GM21423 (cell line): ENCODE measurements at regions not wholly inside any gene's neighbourhood (a gene's known extent, or its start where the extent isn't known, plus 50 kb on each side); places are given as distances from the start of the nearest gene placed in this dataset.
"Not testable (repeated sequence)": the region's sequence is repeated elsewhere in the genome, so short reads cannot be mapped to it uniquely, and the experiment has no call there.

Experiments used
- ATAC-seq: cut with Tn5 transposase; IDR thresholded peaks from one replicate; pipeline ENCODE4 v1.9.1; 2021; ENCODE audit warnings: mild to moderate bottlenecking, moderate library complexity; ENCODE audit not compliant: unreplicated experiment

DNA sequence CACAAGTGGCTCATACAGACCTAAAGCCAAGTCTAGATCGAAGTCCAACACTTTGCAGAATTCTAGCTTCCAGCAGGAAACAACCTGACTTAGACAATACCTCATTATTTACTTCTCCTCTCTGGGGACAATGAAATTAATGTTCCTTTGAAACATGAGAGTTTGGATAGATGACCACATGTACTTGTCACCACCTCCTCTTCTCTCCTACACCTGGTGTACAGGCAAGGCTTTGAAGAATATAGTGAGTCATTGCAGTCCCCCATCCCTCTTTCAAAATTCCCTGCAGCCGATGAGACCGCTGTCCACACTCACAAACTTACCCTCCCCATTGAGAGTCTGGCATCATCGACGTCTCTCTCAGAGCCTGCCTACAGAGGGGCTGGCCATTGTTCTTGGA is 189.0 kb upstream of the HES1 start:
- no peak for ATAC-seq

DNA sequence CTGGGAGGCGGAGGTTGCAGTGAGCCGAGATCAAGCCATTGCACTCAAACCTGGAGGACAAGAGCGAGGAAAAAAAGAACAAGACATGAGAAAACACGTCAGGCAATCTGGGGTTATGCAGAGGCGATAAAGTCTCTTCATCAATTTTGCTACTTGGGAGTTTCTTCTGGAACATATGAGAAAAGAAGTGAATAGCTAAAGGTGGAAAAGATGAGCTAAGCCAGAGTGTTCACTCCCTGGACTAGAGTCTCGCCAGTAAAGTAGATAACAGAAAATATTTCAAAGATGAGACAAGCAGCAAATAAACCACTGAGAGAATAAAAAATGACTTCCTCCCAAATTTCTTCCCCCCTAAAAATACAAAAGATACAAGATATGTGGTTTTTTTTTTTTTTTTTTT is 188.4 kb upstream of the HES1 start:
- no peak for ATAC-seq

DNA sequence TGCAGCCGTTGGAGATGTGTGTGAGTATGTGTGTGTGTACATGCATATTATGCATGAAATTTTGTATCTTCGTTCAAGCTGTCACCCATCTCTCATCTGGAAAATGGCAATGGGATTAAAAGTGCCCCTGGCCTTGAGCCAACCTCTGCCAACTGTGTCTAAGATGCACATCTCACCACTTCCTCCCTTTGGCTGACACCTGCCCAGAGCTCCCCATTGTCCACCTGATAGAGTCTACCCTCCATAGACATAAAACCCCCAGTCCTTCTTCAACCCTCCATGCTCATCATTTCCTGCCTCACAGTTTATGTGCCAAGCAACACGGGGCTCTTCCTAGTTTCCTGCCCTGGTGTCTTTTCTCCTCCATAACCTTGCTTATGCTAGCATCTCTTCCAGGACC is 187.5 kb upstream of the HES1 start:
- ATAC-seq: no peak

DNA sequence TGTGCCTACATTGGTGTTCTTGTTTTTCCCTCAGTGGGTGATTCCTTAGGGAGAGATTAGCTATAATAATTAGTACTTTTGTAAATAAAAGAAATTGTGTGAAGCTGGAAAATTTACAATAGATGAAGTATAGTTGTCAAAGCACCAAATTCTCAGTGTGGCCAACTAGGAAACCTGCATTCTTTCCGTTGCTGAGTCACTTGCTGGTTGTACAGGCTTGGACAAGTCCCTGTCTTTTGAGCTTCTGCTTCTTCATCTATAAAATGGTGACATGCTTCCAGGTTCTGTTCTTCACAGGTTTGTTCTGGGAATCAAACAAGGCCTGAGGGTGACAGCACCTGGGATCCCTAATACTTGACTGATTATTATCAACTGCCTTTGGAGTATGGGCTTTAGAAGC is 184.1 kb upstream of the HES1 start:
- ATAC-seq: no peak

DNA sequence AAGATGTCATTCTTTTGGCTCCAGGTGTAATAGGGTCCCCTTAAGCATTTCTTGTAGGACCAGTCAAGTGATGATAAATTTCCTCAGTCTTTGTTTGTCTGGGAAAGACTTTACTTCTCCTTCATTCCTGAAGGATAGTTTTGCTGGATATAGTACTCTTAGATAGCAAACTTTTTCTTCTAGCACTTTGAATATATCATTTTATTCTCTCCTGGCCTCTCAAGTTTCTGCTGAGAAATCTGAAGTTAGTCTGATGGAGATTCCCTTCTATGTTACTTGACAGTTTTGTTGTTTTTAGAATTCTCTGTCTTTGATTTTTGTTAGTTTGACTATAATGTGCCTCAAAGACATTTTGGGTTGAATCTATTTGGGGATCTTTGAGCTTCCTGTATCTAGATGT is 181.2 kb upstream of the HES1 start:
- no peak for ATAC-seq

DNA sequence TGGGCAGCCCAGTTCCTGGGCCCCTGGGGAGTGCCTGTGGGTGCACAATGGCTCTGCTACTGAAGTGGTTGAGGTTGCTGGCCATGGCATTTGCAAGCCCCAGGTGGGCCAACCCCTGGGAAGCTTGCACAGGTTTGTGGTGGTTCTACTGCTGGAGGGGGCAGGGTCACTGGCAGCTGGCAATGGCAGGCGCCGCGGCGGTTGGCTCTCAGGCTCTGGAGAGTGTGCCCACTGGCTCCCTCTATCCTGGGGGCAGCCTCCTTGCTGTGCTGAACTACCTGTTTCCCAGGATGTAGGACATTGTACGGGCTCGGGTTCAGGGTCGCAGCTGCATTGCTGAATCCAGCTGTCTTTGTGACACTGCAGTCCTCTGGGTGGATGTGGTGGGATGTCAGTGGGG is 180.2 kb upstream of the HES1 start:
- ATAC-seq: no peak

DNA sequence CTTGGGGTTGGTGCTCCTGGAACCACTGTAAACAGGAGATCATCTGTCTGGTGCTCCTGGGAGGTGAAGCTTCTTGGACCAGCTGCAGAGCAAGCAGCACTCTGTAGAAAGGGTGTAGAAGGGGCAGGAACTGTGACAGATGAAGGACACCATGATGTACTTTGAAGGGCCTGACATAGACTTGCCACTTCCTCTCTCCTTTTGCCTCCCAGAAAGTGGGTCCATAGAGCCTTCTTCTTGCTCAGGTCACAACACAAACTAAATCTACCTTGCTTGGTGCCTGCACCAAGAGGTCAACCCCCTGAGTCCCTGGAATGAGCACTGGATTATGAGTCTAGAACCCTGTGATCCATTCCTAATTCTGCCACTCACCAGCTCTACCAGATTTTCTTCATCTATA is 176.1 kb upstream of the HES1 start:
- no peak for ATAC-seq

DNA sequence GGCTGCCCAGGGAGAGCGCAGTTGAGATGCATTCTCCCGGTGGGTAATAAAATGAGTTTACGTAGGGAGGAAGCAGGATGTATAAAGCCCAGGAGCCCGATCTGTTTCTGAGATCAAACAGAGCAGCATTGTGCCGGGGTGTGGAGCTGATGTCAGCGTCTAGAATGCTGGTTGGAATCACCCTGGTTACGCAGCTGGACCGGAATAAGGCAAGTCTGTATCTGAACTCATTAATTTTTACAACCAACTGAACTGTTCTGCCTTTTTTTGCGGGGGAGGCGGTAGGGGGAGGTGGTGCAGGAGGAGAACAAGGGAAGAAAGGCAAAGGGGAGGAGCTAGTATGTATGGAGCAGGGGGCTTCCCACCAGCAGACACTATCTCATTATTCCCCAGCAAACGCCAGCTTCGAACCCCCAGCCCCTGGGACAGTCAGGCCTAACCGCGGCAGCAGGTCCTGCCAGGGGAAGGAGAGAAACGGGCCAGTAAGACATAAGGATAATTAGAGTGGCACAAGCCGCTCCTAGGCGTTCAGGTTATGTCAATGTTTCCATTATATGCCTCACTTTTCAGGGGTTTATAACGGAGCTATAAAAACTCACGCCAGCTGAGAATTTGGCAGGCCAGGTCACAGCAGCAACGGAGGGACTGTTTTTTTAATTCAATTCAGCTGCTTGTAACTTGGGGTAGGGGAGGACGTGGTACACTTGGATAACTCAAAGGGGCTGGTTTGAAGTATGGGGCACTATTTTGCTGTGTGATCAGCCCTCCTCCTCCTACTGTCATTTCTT is 175.3 kb upstream of the HES1 start:
- no peak for ATAC-seq

DNA sequence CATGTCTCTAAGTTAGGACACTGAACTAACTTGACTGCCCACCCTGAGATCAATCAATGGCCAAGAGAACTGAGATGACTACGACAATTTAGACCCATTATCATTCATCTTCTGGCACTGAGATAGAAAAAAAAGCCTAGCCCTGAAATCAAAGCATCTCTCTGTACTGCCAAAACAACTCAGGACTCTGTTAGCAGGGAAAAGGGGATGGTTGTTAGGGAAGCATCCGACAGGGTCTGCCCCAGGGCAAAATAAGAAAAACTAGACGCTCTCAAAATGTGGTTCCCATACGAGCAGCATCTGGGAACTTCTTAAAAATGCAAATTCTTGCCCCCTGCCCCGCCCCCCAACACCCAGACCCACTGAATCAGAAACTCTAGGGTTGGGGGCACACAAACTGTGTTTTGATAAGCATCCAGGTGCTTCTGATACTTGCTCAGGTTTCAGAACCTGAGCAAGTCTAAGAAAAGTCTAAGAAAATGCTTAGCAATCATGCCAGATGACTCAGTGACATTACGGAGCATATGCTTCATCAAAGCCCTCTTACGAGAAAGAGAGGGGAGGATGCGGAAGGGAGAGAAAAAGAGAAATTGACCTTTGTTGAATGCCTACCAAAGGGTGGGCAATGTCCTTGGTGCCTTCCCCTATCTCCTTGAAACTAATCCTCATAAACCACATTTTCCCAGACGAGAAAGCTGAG is 172.8 kb upstream of the HES1 start:
- ATAC-seq: no peak

DNA sequence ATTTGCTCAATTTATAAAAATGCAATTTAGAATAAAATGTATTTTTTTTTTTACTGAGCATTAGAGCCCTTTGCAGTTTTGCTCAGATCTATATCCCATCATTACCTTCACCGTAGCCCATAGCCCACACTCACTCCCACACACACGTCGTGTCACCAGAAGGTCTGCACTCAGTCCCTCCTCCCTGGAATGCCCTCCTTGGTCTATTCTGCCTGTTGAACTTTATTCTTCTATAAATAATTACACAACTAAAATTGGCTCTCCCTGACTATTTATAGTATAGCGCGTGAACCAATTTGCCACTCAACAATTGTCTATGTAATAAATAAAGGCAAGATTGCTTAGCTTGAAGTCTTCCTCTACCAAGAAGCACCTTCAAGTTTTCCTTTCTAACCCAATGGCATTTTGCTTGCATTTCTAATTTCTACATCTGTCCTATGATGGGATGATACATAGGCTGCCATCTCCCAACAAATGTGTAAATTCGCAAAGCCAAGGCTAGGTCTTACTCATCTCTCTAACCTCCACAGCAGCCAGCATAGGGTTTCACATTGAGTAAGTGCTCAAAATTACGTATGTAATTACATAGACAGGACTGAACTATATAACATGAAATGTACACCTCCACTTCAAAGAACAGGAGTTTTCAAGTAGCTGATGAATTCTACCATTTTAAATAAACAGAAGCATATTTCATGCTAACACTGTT is 172.0 kb upstream of the HES1 start:
- peak; percentile 90 for ATAC-seq

DNA sequence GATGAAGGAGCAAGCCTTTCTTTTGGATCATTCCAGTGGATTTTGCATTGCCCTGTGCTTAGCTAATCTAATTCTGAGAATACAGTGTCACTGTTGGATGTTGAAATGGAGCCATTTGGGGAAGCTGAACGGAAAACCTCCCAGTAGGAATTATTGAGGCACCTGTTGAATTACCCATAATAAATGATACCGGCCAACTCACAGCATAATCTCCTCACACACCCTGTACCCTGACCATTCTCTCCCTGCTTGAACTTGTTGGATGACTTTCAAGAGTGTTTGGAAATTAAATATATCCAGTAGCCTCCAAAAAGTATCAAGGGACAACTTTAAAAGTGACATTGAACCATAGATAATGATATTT is 171.4 kb upstream of the HES1 start:
- ATAC-seq: no peak

DNA sequence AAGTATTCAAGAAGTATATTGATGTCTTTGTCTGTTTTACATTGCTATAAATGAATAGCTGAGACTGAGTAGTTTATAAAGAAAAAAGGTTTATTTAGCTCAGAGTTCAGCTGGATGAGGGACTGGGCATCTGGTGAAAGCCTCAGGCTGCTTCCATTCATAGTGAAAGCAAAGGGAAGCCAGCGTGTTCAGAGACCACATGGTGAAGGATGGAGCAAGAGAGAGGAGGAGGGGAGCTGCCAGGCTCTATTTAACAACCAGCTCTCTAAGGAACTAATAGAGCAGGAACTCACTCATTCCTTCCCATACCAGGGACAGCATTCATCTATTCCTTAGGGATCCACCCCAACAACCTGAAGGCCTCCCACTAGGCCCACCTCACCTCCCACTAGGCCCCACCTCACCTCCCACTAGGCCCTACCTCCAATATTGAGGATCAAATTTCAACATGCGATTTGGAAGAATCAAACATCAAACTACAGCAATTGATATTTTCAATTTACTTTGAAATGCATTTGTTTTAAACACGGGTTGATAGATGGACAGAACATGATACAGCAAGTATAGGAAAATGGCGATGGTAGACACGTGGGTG is 167.5 kb upstream of the HES1 start:
- ATAC-seq: no peak

DNA sequence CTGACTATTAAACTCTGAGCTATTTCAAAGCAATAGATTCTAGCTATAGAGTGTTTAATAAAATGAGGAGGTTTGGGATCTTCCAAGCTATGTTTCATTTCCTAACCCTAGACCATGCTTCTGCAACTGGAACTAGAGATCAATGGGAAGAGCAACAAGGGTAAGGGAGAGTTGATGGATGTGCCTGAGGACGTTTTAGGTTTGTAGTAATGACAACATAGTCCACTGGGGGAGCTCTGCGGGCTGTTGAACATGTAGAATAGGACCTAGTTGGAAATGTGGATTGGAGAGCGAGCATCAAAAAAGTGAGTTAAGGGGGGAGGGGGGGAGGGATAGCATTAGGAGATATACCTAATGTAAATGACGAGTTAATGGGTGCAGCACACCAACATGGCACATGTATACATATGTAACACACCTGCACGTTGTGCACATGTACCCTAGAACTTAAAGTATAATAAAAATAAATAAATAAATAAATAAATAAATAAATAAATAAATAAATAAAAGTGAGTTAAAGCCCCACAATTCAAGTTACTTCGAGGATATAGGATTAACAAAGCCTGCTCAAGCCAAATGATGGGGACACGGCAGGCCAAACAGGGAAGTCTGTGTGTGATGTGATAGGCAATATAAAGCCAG is 165.7 kb upstream of the HES1 start:
- not testable (repeated sequence) for ATAC-seq

DNA sequence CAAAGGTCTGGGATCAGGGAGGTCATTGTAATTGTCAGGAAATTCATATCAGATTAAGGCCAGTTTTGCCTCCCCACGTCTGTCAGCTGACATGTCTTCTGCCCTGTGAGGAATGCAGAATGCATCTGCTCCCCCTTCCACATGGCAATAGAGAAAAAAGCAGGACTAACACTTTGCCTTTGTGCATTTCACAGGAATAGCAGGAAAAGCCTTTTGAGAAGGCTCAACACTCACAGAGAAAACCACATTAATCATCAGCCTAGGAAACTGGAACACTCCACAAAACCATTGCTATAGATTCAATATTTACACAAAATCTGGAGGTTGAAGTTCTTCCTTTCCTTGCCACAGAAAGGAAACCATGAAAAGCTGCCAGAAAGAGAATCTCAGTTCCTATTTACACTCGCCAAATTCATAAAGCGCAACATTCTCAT is 165.2 kb upstream of the HES1 start:
- ATAC-seq: peak; percentile 29

DNA sequence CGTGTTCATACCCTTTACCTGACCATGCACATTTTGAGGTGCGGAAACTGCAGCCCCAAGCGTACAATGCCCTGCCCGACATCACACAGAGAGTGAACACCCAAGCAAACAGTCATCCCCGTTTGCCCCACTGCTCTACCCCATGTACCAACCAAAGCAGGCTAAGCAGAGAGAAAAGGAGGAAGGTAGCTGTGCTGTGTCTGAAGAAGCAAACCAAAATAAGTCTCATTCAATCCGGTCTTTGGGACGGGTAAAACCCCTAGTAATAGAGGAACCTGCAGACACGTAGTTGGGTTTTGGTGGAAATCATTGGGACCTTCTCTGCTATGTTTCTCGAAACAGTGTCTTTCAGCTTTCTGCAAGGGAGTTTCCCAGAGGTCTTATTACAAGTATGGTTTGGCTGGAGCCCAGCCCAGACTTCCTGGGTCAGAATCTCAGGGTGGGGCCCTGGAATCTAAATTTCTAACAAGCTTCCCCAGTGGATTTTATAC is 164.6 kb upstream of the HES1 start:
- peak; percentile 69 for ATAC-seq

DNA sequence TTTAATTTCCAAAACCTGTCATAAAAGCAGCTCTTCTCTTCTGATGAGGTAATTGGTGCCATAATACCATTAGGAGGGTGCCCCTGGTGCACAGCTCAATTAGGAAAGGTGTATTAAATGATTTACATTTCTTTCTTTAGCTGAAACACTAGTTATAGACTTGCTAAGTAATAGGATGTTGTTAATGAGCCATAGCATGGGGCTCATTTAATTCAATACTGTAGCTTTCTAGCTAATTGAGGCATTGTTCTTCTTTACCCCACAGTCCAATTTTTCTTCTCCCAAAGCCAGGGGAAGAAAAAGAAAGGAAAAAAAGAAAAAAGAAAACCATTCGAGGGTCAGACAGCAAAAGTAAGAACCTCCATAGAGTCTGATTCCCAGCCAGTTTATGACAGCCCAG is 164.0 kb upstream of the HES1 start:
- ATAC-seq: no peak

DNA sequence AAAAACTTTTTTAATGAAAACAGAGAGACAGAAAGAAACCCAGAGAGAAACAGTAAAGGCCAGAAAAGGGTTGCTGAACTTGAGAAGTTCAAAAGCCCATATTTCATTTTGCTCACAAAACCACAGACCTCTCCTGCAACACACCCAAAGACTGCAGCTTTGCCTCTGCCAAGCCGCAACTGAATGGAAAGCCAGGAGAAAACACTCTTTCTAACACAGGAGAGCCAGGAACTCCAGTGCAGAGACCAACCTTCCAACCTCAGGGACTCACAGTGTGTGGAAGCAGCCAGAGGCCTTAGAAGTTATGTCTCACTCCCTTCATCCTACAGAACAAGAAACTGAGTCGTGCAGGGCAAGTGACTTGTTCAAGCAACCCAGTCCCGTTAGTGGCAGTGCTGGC is 163.1 kb upstream of the HES1 start:
- ATAC-seq: no peak

DNA sequence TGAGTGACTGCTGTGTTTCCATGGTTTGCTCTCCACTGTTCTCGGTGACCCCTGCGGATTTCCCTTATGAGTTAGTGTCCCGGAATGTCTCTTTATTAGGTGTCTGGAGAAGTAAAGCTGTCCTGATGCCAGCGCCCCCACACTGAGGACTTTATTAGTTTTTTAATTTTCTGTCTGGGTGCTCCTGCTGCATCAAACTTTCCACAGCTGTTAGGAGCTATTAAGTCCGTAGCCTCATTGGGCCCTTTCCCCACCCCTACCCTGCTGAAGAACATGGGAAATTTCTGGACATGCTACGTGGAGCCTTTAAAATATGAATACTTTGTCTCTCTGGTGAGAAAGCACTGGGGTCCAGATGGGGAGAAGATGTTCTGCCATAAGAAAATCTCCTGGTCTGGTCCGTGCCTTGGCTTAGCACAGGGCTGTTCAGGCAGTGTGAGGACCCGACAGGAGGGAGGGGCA is 161.7 kb upstream of the HES1 start:
- ATAC-seq: no peak

DNA sequence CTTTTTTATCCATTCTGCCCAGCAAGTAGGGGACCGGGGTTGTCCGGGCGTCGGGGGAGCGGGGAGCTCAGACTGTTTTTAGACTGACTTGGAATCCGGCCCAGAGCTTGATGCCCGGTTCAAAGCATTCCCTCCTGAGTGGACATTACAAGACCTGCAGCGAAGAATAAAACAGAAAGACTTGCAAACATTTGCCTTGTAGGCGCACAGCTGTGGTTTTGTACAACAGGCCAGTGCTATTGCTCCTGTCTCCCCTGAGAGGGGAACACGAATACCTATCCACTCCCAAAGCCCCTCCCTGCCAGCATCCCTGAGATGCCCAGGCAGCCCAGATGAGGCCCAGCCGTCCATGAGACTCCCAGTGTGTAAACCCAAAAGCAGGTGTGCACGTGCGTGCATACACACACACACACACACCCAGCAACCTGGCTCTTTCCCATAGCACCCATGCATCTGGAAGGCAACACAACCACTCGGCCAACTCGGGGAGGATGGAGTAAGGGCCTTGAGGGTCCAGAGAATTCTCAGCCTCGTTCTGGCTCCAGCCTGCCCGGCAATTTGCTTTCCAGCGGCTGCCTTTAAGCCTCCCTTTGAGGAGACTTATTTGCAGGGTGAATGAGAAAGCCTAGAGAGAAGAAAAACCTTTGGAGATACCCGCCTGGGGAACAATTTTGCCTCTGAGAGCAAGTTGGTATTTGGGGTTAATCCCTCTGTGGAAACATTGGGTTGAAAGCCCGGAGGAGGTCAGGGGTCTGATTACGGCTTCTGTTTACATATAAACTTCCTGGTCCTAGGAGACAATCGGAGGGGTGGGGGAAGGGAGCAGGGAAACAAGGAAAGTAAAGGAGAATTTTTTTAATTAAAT is 161.0 kb upstream of the HES1 start:
- no peak for ATAC-seq

DNA sequence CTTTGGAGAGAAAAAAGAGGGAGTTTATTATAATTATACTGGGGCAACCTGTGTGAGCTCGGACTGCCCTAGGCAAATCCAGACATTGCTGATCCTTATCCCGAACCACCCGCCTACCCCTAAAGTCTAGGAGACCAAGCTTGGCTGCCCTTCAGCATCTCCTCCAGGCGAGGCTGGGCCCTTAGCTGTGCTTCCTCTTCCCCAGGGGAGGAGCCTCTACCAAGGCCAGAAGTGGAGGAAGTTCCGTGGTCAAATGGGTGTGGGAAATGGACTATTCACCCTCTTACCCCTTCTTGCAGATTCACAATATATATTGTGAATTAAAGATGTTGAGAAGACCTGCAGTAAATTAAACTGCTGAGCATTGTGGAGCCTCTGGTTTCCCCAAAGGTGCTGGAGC is 158.3 kb upstream of the HES1 start:
- ATAC-seq: no peak
